Right lobe of liver (tissue), 4 donors: ENCODE measurements at regions not wholly inside any gene's neighbourhood (a gene's known extent, or its start where the extent isn't known, plus 50 kb on each side); places are given as distances from the start of the nearest gene placed in this dataset.

ENCODE experiments used
- CTCF ChIP-seq, 4 donors: fragments of 200-600 bp in 3 of 4; fragments of 450-650 bp in 1 of 4; IDR thresholded peaks; one replicate each; pipeline versions ENCODE4 v1.5.1 to v1.8.0; 2016 to 2022; ENCODE audit warnings: antibody characterized with exemption in 4 of 4, mild to moderate bottlenecking in 2 of 4
- POLR2A ChIP-seq: fragments of 450-650 bp; IDR thresholded peaks from one replicate; pipeline ENCODE4 v1.6.1; 2017; ENCODE audit warnings: antibody characterized with exemption, mild to moderate bottlenecking
- donor health status: DM: no; HTN: no; CAD: no.
- donor health status: DM: no; HTN: no; CAD: no.
- donor health status: DM: no; HTN: yes; CAD: no.

DNA sequence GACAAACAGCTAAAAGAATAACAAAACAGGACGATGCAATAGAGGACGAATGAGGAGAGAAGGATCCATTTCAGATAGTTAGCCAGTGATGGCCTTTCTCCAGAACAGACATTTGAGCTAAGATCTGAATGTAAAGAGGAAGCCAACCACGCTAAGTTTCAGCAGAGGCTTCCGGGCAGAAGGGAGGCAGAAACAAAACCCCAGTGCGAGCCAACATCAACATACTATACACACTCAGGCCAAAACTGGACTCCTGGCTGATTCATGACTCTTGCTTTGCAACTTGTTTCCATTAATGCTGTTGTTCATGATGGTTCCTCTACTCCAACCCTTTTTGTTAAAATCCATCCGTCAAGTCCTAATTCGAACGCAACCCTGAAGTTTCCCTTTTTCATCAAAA, 730.3 kb downstream of the TRIML1 start:
- no peak for TF ChIP-seq POLR2A
- no peak for TF ChIP-seq CTCF (IDR thresholded peaks at IDR 0.05)
